ENCODE measurements at regions not wholly inside any gene's neighbourhood (a gene's known extent, or its start where the extent isn't known, plus 50 kb on each side); places are given as distances from the start of the nearest gene placed in this dataset.

DNA sequence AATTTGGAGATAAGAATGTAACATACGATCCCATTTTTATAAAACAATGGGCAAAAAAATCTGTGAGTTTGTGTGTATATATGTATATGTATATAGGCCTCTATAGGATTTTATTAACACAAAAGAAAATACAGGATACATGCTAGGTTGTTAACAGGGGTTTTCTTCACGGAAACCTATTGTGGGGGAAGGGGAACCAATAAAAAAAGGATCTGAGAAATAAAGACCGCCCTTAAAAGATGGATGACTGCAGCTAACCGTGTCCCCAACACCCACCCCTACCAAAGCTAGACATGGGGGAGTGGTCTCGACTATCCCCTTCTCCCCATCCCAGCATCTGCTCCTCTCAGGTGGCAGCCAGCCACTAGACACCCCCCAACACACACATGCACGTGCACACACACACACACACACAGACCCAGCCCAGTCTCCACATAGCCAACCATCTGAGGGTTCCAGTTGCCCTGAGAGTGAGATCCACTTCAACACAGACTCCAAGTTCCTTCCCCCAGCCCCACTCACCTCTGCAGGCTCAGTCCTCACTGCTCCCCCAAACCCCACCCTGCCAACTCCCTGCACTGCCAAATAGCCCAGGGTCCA lies 132.9 kb downstream of the TPRA1 start:
- 78 to 90% methylated on average over 2 to 6 of the region's 6 CpGs for WGBS, 2 experiments (ENCODE audit: insufficient coverage in 1 of 2, insufficient read length in 1 of 2)
- H3K4me3 ChIP-seq (ENCODE audit: low read length): no peak overlapping the region
- peaks cover 80% of the 10 kb centered on the region for H3K27me3 Mint-ChIP-seq (ENCODE audit: insufficient read depth)
- H3K27me3 ChIP-seq (ENCODE audit: control insufficient read depth, insufficient read depth, low read length, poor library complexity, severe bottlenecking): peaks cover 58% of the 10 kb centered on the region
- H3K36me3 ChIP-seq (ENCODE audit: control insufficient read depth, insufficient read depth, low read length): no peaks in the 10 kb centered on the region
- TF ChIP-seq, protein P1, sequence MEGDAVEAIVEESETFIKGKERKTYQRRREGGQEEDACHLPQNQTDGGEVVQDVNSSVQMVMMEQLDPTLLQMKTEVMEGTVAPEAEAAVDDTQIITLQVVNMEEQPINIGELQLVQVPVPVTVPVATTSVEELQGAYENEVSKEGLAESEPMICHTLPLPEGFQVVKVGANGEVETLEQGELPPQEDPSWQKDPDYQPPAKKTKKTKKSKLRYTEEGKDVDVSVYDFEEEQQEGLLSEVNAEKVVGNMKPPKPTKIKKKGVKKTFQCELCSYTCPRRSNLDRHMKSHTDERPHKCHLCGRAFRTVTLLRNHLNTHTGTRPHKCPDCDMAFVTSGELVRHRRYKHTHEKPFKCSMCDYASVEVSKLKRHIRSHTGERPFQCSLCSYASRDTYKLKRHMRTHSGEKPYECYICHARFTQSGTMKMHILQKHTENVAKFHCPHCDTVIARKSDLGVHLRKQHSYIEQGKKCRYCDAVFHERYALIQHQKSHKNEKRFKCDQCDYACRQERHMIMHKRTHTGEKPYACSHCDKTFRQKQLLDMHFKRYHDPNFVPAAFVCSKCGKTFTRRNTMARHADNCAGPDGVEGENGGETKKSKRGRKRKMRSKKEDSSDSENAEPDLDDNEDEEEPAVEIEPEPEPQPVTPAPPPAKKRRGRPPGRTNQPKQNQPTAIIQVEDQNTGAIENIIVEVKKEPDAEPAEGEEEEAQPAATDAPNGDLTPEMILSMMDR (conservative IDR thresholded peaks at IDR 0.05): no peak
- H3K27ac ChIP-seq (ENCODE audit: low read depth, low read length): no peak overlapping the region
- no peaks in the 10 kb centered on the region for H3K9me3 ChIP-seq (ENCODE audit: control insufficient read depth, low read length)
- H3K27ac Mint-ChIP-seq: no peak overlapping the region
- H3K9me3 Mint-ChIP-seq: no peaks in the 10 kb centered on the region
- no peak overlapping the region for H3K4me3 Mint-ChIP-seq
- H3K4me1 ChIP-seq (ENCODE audit: control insufficient read depth, insufficient read depth, low read length): peaks cover 3% of the 10 kb centered on the region
- peaks cover 15% of the 10 kb centered on the region for H3K4me1 Mint-ChIP-seq
- H3K36me3 Mint-ChIP-seq (ENCODE audit: low read depth): no peaks in the 10 kb centered on the region
- DNase-seq: no peak
- no peak overlapping the region for H3K9ac ChIP-seq (ENCODE audit: extremely low read depth, low read length, poor library complexity, severe bottlenecking)

DNA sequence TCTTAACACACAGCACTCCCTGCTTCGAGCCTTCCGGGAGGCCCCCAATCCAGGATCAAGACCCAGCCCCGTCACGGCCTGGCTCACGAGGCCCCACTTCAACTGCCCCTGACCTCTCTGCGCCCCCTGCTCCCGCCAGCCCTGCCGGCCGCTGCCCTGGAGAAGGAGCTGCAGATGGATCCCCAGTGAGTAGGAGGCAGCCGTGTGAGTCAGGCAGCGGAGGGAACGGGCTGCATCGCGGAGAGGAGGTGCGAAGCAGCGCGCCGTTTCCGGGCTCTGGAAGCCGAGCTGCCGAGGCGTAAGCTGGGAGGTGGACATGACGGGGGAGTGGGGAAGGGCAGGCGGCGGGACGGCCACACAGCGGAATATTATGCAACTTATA lies 133.4 kb downstream of the TPRA1 start:
- 3 to 11% methylated on average over 5 to 23 of the region's 27 CpGs for WGBS, 2 experiments (ENCODE audit: insufficient coverage in 1 of 2, insufficient read length in 1 of 2)
- Mint-ChIP-seq H3K4me3 (peak overlapping the region; percentile 40), H3K9me3 (no peaks in the 10 kb centered on the region), H3K27ac (no peak overlapping the region), H3K27me3 (ENCODE audit: insufficient read depth) (peaks cover 80% of the 10 kb centered on the region), H3K4me1 (peaks cover 15% of the 10 kb centered on the region), H3K36me3 (ENCODE audit: low read depth) (no peaks in the 10 kb centered on the region)
- H3K27me3 ChIP-seq (ENCODE audit: control insufficient read depth, insufficient read depth, low read length, poor library complexity, severe bottlenecking): peaks cover 59% of the 10 kb centered on the region
- H3K36me3 ChIP-seq (ENCODE audit: control insufficient read depth, insufficient read depth, low read length): no peaks in the 10 kb centered on the region
- H3K9ac ChIP-seq (ENCODE audit: extremely low read depth, low read length, poor library complexity, severe bottlenecking): no peak overlapping the region
- H3K27ac ChIP-seq (ENCODE audit: low read depth, low read length): no peak overlapping the region
- H3K9me3 ChIP-seq (ENCODE audit: control insufficient read depth, low read length): no peaks in the 10 kb centered on the region
- DNase-seq: peak; percentile 86
- no peak overlapping the region for H3K4me3 ChIP-seq (ENCODE audit: low read length)
- H3K4me1 ChIP-seq (ENCODE audit: control insufficient read depth, insufficient read depth, low read length): peaks cover 3% of the 10 kb centered on the region
- TF ChIP-seq, protein P1 (conservative IDR thresholded peaks at IDR 0.05): no peak

DNA sequence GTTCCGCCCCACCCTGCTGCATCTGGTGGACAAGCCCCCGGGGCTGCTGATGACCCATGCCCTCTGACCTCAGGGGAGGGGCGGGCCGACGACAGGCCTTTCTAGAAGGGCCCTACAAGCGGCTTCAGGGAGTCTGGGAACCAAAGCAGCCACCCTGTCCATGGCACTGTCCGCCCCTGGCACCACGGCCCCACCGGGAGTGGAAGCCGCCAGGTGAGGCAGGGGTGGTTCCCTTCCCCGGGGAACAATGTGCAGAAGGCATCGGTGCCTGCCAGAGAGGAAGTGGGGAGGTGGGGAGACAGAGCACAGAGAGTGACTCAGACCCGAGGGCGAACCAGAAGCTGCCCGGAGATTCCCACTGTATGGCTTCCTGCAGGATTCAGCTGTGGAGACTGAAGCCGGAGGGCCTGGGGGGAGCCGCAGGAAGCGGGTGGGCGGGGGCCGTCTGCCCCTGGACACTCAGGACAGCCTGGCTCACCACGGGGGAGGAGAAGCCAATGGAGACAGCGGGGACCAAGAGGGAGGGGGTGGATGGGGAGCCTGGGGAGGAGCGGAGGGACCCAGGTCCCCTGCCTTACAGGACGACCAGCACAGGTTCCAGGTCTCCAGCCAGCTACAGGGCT lies 134.0 kb downstream of the TPRA1 start:
- DNase-seq: peak; percentile 61
- H3K27ac Mint-ChIP-seq: no peak overlapping the region
- peak overlapping the region; percentile 40 for H3K4me3 Mint-ChIP-seq
- H3K9me3 ChIP-seq (ENCODE audit: control insufficient read depth, low read length): no peaks in the 10 kb centered on the region
- H3K36me3 ChIP-seq (ENCODE audit: control insufficient read depth, insufficient read depth, low read length): no peaks in the 10 kb centered on the region
- H3K36me3 Mint-ChIP-seq (ENCODE audit: low read depth): no peaks in the 10 kb centered on the region
- H3K27me3 Mint-ChIP-seq (ENCODE audit: insufficient read depth): peaks cover 77% of the 10 kb centered on the region
- H3K27me3 ChIP-seq (ENCODE audit: control insufficient read depth, insufficient read depth, low read length, poor library complexity, severe bottlenecking): peaks cover 59% of the 10 kb centered on the region
- H3K27ac ChIP-seq (ENCODE audit: low read depth, low read length): no peak overlapping the region
- WGBS, 2 experiments (ENCODE audit: insufficient coverage in 1 of 2, insufficient read length in 1 of 2): 9 to 17% methylated on average over 13 to 24 of the region's 24 CpGs
- H3K4me1 ChIP-seq (ENCODE audit: control insufficient read depth, insufficient read depth, low read length): peaks cover 3% of the 10 kb centered on the region
- no peak overlapping the region for H3K4me3 ChIP-seq (ENCODE audit: low read length)
- no peaks in the 10 kb centered on the region for H3K9me3 Mint-ChIP-seq
- no peak overlapping the region for H3K9ac ChIP-seq (ENCODE audit: extremely low read depth, low read length, poor library complexity, severe bottlenecking)
- TF ChIP-seq, protein P1 (conservative IDR thresholded peaks at IDR 0.05): no peak
- peaks cover 15% of the 10 kb centered on the region for H3K4me1 Mint-ChIP-seq
